ENCODE measurements at regions not wholly inside any gene's neighbourhood (a gene's known extent, or its start where the extent isn't known, plus 50 kb on each side); places are given as distances from the start of the nearest gene placed in this dataset.

- TF ChIP-seq RELA (CRISPR knock-in tag; IDR thresholded peaks at IDR 0.05; ENCODE audit: borderline replicate concordance) (no peak), HMGA2 (CRISPR knock-in tag; IDR thresholded peaks at IDR 0.05) (no peak), STAT6 (CRISPR knock-in tag; conservative IDR thresholded peaks at IDR 0.05; ENCODE audit: low read depth) (no peak), ZNF317 (CRISPR knock-in tag; IDR thresholded peaks at IDR 0.05; ENCODE audit: borderline replicate concordance, low read depth) (no peak), EMX1 (CRISPR knock-in tag; IDR thresholded peaks at IDR 0.05) (no peak), E2F5 (CRISPR knock-in tag; IDR thresholded peaks at IDR 0.05) (no peak), KAT7 (CRISPR knock-in tag; IDR thresholded peaks at IDR 0.05; ENCODE audit: borderline replicate concordance) (no peak), ATF2 (CRISPR knock-in tag; IDR thresholded peaks at IDR 0.05; ENCODE audit: borderline replicate concordance, low read depth) (no peak), ZNF416 (CRISPR knock-in tag; IDR thresholded peaks at IDR 0.05) (no peak), ZNF219 (CRISPR knock-in tag; IDR thresholded peaks at IDR 0.05; ENCODE audit: borderline replicate concordance) (no peak)
- TF ChIP-seq, protein P1, sequence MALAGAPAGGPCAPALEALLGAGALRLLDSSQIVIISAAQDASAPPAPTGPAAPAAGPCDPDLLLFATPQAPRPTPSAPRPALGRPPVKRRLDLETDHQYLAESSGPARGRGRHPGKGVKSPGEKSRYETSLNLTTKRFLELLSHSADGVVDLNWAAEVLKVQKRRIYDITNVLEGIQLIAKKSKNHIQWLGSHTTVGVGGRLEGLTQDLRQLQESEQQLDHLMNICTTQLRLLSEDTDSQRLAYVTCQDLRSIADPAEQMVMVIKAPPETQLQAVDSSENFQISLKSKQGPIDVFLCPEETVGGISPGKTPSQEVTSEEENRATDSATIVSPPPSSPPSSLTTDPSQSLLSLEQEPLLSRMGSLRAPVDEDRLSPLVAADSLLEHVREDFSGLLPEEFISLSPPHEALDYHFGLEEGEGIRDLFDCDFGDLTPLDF (CRISPR knock-in tag; IDR thresholded peaks at IDR 0.05): no peak
- TF ChIP-seq, protein P2, sequence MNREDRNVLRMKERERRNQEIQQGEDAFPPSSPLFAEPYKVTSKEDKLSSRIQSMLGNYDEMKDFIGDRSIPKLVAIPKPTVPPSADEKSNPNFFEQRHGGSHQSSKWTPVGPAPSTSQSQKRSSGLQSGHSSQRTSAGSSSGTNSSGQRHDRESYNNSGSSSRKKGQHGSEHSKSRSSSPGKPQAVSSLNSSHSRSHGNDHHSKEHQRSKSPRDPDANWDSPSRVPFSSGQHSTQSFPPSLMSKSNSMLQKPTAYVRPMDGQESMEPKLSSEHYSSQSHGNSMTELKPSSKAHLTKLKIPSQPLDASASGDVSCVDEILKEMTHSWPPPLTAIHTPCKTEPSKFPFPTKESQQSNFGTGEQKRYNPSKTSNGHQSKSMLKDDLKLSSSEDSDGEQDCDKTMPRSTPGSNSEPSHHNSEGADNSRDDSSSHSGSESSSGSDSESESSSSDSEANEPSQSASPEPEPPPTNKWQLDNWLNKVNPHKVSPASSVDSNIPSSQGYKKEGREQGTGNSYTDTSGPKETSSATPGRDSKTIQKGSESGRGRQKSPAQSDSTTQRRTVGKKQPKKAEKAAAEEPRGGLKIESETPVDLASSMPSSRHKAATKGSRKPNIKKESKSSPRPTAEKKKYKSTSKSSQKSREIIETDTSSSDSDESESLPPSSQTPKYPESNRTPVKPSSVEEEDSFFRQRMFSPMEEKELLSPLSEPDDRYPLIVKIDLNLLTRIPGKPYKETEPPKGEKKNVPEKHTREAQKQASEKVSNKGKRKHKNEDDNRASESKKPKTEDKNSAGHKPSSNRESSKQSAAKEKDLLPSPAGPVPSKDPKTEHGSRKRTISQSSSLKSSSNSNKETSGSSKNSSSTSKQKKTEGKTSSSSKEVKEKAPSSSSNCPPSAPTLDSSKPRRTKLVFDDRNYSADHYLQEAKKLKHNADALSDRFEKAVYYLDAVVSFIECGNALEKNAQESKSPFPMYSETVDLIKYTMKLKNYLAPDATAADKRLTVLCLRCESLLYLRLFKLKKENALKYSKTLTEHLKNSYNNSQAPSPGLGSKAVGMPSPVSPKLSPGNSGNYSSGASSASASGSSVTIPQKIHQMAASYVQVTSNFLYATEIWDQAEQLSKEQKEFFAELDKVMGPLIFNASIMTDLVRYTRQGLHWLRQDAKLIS (CRISPR knock-in tag; IDR thresholded peaks at IDR 0.05; ENCODE audit: borderline replicate concordance): no peak
Measured at GRCh38 chr12:65618588-65618987, 205.7 kb upstream of the HMGA2 start (continued).

GRCh38 chr12:65619018-65619417 lies 205.3 kb upstream of the HMGA2 start:
- Mint-ChIP-seq H3K4me1 (peaks cover 4% of the 10 kb centered on the region), H3K9me3 (no peaks in the 10 kb centered on the region), H3K36me3 (no peaks in the 10 kb centered on the region), H3K27ac (no peak overlapping the region), H3K4me3 (no peak overlapping the region), H3K27me3 (ENCODE audit: low read depth) (no peaks in the 10 kb centered on the region)
- ATAC-seq (no peak), DNase-seq (ENCODE audit: low spot score) (no peak)
- CTCF ChIA-PET: interaction anchor here (1.7 to 2.1 kb wide), 2 partner anchors 17 to 62 kb away, joined by 7 to 9 read pairs; no protein-coding TSS in a partner anchor
- POLR2A ChIA-PET: no interaction called here
- no peak for TF ChIP-seq TP53 (CRISPR knock-in tag; IDR thresholded peaks at IDR 0.05)
- TF ChIP-seq ATF3 (CRISPR knock-in tag; conservative IDR thresholded peaks at IDR 0.05): no peak
- no peak for TF ChIP-seq MYBL2 (CRISPR knock-in tag; IDR thresholded peaks at IDR 0.05)
- no peak for TF ChIP-seq ATF2 (CRISPR knock-in tag; IDR thresholded peaks at IDR 0.05; ENCODE audit: borderline replicate concordance, low read depth)
- TF ChIP-seq MXD4 (CRISPR knock-in tag; IDR thresholded peaks at IDR 0.05; ENCODE audit: borderline replicate concordance): no peak
- TF ChIP-seq ZNF425 (CRISPR knock-in tag; conservative IDR thresholded peaks at IDR 0.05): no peak
- TF ChIP-seq, protein P3, sequence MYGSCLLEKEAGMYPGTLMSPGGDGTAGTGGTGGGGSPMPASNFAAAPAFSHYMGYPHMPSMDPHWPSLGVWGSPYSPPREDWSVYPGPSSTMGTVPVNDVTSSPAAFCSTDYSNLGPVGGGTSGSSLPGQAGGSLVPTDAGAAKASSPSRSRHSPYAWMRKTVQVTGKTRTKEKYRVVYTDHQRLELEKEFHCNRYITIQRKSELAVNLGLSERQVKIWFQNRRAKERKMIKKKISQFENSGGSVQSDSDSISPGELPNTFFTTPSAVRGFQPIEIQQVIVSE (CRISPR knock-in tag; IDR thresholded peaks at IDR 0.05; ENCODE audit: borderline replicate concordance): no peak
- no peak for TF ChIP-seq ZNF219 (CRISPR knock-in tag; IDR thresholded peaks at IDR 0.05; ENCODE audit: borderline replicate concordance)
- TF ChIP-seq PRRX2 (CRISPR knock-in tag; IDR thresholded peaks at IDR 0.05): no peak
- TF ChIP-seq ZNF121 (CRISPR knock-in tag; IDR thresholded peaks at IDR 0.05): no peak
- TF ChIP-seq TCF7 (CRISPR knock-in tag; IDR thresholded peaks at IDR 0.05; ENCODE audit: low read depth): no peak
